Lower lobe of right lung (tissue), 2 donors: ENCODE measurements at regions not wholly inside any gene's neighbourhood (a gene's known extent, or its start where the extent isn't known, plus 50 kb on each side); places are given as distances from the start of the nearest gene placed in this dataset.

Source experiments
- ATAC-seq, 2 donors: fragments of 200-7000 bp; cut with Tn5 transposase; one replicate each; pipeline ENCODE4 v1.9.1; 2020 to 2022; ENCODE audit warnings: mild to moderate bottlenecking in 2 of 2, moderate library complexity in 2 of 2
- DNase-seq: peaks from one replicate; pipeline ENCODE4 v3.0.0-alpha.2; 2020
- H3K27ac ChIP-seq: fragments of 200-600 bp; one replicate; pipeline ENCODE4 v1.8.0; 2022
- H3K27me3 ChIP-seq: fragments of 200-600 bp; one replicate; pipeline ENCODE4 v1.8.0; 2022; ENCODE audit warnings: low read depth
- H3K36me3 ChIP-seq: fragments of 200-600 bp; one replicate; pipeline ENCODE4 v1.8.0; 2022; ENCODE audit warnings: mild to moderate bottlenecking
- H3K4me1 ChIP-seq: fragments of 200-600 bp; one replicate; pipeline ENCODE4 v1.8.0; 2022
- H3K4me3 ChIP-seq: fragments of 200-600 bp; one replicate; pipeline ENCODE4 v1.8.0; 2022; ENCODE audit warnings: mild to moderate bottlenecking
- H3K9me3 ChIP-seq: fragments of 200-600 bp; one replicate; pipeline ENCODE4 v1.8.0; 2022
- intact Hi-C: fragments of 100-400 bp; cut with DNase I; formaldehyde crosslinking; loops from one replicate; pipeline ENCODE4 v1.11.0; 2022
- TF ChIP-seq, protein P1 (sequence below): fragments of 200-600 bp; IDR thresholded peaks from one replicate; pipeline ENCODE4 v1.8.0; 2022; ENCODE audit warnings: antibody characterized with exemption, mild to moderate bottlenecking
- donor health status: DM: no; HTN: yes; CAD: no; lungs with severe emphysema.

DNA sequence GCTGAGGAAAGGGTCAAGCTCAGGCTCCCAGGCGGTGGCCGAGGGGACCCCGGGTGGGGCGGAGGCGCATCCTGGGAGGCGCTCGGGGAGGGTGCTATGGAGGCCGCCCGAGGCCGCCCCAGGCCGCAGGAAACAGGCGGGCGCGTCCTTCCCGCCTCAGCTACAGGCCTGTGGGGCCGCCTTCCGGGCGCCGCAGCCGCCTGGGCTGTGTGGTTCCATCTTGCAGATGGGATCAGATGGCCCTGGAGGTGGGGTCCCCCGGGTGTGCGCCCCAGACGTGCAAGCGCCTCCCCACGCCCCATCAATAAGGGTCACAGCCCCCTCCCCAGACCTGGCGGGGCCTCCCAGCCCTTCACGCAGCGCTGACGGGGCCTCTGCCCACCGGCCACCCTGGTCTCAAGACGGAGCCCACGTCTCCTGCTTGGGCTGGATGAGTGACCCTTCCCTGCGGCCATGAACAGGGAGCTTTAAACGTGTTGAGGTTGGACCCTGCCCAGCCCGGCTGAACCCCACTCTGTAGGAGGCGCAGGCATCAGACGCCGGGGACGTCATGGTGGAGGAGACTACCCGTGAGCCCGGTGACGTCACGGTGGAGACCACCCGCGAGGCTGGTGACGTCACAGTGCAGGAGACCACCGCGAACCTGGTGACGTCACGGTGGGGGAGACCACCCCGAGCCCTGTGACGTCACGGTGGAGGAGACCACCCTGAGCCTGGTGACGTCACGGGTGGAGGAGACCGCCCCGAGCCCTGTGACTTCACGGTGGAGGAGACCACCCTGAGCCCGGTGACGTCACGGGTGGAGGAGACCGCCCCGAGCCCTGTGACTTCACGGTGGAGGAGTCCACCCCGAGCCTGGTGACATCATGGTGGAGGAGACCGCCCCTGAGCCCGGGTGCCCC is 267.0 kb downstream of the DLL1 start:
- TF ChIP-seq, protein P1, sequence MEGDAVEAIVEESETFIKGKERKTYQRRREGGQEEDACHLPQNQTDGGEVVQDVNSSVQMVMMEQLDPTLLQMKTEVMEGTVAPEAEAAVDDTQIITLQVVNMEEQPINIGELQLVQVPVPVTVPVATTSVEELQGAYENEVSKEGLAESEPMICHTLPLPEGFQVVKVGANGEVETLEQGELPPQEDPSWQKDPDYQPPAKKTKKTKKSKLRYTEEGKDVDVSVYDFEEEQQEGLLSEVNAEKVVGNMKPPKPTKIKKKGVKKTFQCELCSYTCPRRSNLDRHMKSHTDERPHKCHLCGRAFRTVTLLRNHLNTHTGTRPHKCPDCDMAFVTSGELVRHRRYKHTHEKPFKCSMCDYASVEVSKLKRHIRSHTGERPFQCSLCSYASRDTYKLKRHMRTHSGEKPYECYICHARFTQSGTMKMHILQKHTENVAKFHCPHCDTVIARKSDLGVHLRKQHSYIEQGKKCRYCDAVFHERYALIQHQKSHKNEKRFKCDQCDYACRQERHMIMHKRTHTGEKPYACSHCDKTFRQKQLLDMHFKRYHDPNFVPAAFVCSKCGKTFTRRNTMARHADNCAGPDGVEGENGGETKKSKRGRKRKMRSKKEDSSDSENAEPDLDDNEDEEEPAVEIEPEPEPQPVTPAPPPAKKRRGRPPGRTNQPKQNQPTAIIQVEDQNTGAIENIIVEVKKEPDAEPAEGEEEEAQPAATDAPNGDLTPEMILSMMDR = no peak
- DNase-seq (no peak), ATAC-seq (peak; percentile 1 to 8)
- peaks cover 6% of the 10 kb centered on the region for H3K4me1 ChIP-seq
- no peaks in the 10 kb centered on the region for H3K36me3 ChIP-seq
- peak overlapping the region; percentile 35 for H3K4me3 ChIP-seq
- no peaks in the 10 kb centered on the region for H3K9me3 ChIP-seq
- intact Hi-C loops = no loop called here
- H3K27ac ChIP-seq = peak overlapping the region; percentile 74
- peaks cover 16% of the 10 kb centered on the region for H3K27me3 ChIP-seq

- Histone ChIP-seq H3K36me3 (no peaks in the 10 kb centered on the region), H3K4me1 (peaks cover 6% of the 10 kb centered on the region), H3K9me3 (no peaks in the 10 kb centered on the region), H3K27me3 (peaks cover 16% of the 10 kb centered on the region), H3K27ac (peak overlapping the region; percentile 74), H3K4me3 (peak overlapping the region; percentile 35)
- TF ChIP-seq, protein P1 = no peak
- intact Hi-C loops = no loop called here
- DNase-seq (no peak), ATAC-seq (peak; percentile 8 to 9)
Measured at GRCh38 chr6:170022827-170023619, 267.9 kb downstream of the DLL1 start.

DNA sequence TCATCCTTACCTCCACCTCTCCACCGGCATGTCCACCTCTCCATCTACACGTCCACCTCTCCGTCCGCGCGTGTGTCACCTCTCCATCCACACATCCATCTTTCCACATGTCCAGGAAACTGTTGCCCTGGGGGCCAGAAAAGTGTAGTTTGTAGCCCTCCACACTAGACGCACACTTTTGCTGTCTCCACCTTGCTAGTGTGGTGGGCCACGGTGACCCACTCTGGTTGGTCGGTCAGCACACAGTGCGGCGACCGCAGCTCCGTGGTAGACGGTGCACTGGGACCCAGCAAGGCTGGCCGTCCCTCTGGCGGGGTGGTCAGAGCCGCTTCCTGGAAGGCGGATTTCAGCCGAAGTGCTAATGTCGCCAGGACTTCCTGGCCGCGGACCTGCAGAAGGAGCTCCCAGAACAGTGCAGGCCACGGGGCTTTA is 268.6 kb downstream of the DLL1 start:
- TF ChIP-seq, protein P1 = no peak
- DNase-seq (no peak), ATAC-seq (no peak)
- Histone ChIP-seq H3K9me3 (no peaks in the 10 kb centered on the region), H3K27me3 (peaks cover 16% of the 10 kb centered on the region), H3K4me3 (no peak overlapping the region), H3K27ac (peak overlapping the region; percentile 74), H3K36me3 (no peaks in the 10 kb centered on the region), H3K4me1 (peaks cover 6% of the 10 kb centered on the region)
- intact Hi-C loops = no loop called here

GRCh38 chr6:170021579-170021978 is 269.3 kb downstream of the DLL1 start:
- no peak overlapping the region for H3K4me3 ChIP-seq
- no peaks in the 10 kb centered on the region for H3K9me3 ChIP-seq
- TF ChIP-seq, protein P1 = no peak
- DNase-seq (no peak), ATAC-seq (no peak)
- no peaks in the 10 kb centered on the region for H3K36me3 ChIP-seq
- intact Hi-C loops = no loop called here
- H3K4me1 ChIP-seq = peaks cover 6% of the 10 kb centered on the region
- H3K27me3 ChIP-seq = peaks cover 16% of the 10 kb centered on the region
- H3K27ac ChIP-seq = no peak overlapping the region

- no peak for ATAC-seq
- intact Hi-C loops = no loop called here
- H3K4me3 ChIP-seq = no peak overlapping the region
- no peak for DNase-seq
- peaks cover 19% of the 10 kb centered on the region for H3K27me3 ChIP-seq
- H3K36me3 ChIP-seq = no peaks in the 10 kb centered on the region
- TF ChIP-seq, protein P1 = no peak
- H3K9me3 ChIP-seq = no peaks in the 10 kb centered on the region
- no peak overlapping the region for H3K27ac ChIP-seq
- H3K4me1 ChIP-seq = no peaks in the 10 kb centered on the region
Measured at GRCh38 chr6:170019818-170020583, 268.6 kb downstream of the ERMARD start.
